NCI-H1092 treated with DMSO at 0.1 percent for 48 hours (cell line): ENCODE measurements at regions not wholly inside any gene's neighbourhood (a gene's known extent, or its start where the extent isn't known, plus 50 kb on each side); places are given as distances from the start of the nearest gene placed in this dataset.
"Not testable (repeated sequence)": the region's sequence is repeated elsewhere in the genome, so short reads cannot be mapped to it uniquely, and the experiment has no call there.

Experiments
- DNase-seq: peaks from one replicate; lab custom pipeline; 2025; lab: John Stamatoyannopoulos, UW

DNA sequence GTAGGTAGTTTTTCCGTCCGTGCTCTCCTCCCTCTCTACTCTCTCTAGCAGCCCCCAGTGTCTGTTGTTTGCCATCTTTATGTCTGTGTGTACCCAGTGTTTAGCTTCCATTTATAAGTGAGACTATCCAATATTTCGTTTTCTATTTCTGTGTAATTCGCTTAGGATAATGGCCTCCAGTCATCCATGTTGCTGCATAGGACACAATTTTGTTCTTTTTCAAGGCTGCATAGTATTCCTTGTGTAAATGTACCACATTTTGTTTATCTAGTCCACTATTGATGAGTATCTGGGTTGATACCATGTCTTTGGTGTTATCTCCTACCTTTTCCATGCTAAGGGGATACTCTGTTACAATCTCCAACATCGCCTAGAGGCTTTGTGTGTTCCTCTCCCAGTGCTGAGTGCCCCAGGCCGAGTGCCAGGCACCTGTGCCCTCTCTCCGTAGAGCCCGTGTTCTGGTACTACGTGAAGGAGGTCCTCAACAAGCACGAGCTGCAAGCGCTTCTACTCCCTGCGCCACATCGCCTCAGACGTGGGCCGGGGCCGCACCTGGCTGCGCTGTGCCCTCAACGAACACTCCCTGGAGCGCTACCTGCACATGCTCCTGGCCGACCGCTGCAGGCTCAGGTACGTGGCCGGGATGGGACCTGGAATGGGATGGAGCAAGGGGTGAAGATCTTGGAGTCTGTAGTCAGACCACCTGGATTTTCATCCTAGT, 51.0 kb downstream of the NPIPB11 start:
- DNase-seq: not testable (repeated sequence)

DNA sequence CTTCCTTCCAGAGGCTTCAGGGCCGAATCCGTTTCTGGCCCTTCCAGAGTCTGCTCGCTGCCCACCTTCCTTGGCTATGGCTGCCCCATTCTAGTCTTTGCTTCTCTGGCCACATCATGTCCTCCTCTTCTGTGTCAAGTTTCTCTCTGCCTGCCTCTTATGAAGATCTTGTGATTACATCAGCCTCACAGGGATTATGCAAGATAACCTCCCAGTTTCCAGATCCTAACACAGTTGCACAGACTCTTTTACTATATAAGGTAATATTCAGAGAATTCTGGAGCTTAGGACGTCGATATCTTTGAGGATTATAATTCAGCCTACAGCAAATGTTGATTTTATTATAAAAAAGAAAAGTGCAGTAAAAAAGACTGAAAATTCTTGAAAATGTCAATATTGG, 52.1 kb downstream of the NPIPB11 start:
- not testable (repeated sequence) for DNase-seq

DNA sequence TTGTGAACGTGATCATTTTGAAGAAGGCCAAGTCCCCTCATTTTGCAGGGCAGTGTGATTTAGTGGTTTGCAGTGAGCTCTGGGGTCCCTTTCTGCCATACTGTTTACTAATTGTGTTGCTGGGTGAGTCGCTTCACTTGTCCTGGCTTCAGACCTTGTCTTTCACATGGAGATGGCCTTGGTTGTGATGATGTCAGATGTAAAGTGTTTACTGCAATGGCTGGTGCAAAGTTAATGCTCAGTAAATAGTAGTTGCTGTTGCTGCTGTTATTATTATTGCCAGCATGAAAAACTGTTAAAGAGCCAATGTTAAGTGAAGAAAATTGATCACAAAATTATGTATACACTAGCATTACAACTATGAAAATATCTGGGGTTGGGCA, 53.9 kb downstream of the NPIPB11 start:
- DNase-seq: not testable (repeated sequence)

DNA sequence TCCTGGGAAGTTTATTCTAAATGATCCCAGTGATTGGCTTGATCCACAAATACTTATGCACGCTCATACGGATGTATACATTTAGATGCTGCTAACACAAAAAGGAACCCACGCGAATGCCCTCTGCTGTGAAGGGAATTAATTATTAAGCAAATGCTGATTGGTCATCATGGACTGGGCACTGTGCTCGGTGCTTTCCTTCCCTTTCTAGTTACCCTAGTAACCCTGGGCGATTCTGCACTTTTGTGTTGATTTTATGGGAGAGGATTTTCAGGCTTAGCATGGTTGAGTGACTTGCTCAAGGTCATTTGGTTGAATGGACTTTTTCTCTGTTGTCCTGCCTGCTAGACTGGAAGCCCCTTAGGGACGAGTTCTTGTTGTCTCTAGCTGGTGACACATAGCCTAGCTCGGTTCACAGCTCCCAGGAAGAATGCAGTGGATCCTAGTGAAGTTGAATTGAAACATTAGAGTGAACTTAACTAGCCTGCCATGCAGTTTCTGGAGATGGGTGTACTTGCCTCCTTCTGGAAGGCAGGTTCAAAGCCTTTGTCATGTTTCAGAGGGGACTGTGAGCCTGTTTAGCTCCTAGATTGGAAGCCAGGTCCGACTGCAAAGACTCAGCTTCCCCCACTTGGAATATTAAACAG, 54.4 kb downstream of the NPIPB11 start:
- DNase-seq: not testable (repeated sequence)

DNA sequence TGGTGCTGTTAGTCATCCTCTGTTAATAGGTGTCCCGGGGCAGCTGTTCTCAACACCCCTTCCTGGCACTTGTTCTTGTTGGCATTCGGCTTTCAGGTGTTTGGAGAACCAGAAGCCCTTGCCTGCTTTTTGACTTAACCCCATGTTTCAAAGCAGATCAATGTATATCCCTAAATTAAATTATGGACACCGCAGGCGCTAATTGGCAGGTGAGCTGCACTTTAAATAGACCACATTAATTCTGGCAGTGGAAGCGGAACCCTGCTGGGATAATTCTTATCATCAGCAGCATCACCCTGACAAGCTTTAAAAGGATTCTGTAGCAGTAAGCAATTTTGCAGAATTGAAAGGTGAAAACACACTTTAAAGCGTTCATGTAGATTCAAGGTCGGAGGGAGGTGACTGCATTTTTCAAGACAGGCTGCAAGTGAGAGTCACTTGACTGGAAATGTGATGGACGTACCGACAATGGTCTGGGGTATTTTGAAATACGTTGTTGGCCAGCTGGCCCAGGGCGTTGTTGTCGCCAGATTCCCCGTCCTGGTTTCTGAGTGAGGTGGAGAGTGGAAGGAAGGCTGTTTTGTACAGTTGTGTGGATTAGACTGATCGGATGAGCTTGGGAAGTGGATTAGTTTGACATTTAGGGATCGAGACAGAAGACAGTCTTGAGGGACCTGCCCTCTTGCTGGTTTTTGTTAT, 55.1 kb downstream of the NPIPB11 start:
- not testable (repeated sequence) for DNase-seq

DNA sequence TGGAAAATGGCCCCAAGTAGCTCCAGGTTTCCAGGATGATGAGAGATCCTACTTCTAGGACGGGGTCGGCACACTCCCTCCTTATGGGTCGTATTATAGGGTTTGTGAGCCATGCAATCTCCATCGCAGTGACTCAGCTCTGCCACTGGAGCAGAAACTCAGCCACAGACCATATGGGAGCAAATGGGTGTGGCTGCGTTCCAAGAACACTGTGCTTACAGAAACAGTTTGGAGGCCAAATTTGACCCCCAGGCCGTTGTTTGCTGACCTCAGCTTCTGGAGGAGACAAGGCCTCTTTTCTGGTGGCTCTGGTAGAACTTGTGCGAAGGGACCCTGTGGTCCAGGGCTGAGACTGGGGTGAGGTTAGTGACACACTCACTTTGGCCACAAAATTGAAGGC, 56.5 kb downstream of the NPIPB11 start:
- DNase-seq: not testable (repeated sequence)

DNA sequence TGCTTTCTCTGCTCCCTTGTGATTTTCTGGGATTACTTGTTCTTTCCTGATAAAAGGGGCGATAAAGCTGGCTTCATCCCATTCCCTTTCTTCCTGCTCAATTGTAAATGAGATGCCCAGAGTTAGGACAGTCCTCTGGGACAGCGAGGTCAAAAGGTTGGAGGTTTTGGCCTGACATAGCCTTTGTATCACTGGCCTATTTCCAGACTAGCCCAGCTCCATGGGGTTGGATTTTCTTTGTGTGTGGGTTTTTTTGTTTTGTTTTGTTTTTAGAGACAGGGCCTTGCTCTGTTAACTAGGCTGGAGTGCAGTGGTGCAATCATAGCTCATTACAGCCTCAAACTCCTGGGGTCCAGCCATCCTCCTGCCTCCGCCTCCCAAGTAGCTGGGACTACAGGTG, 57.8 kb downstream of the NPIPB11 start:
- DNase-seq: not testable (repeated sequence)

DNA sequence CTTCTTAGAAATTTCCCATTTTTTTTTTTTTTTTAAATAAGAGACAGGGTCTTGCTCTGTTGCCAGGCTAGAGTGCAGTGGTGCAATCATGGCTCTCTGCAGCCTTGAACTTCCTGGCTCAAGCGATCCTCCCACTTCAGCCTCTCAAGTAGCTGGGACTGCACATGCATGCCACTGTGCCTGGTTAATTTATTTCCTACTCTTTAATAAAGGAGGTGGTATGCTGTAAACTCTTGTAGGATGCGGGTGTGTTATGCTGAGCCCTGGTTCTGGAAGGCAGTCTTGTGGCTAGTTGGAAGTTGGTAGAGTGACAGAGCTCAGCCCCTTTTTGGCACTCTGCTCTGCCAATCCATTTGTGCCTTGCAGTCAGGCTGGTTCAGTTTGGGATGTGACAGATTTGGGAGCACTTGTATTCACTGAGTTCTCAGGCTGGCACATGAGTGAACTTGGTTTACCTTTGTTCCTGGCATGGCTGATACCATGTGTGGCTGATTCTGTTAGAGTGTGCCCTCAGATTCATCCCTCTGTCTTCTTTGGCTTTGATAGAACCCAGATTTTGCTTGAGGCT, 58.3 kb downstream of the NPIPB11 start:
- not testable (repeated sequence) for DNase-seq

DNA sequence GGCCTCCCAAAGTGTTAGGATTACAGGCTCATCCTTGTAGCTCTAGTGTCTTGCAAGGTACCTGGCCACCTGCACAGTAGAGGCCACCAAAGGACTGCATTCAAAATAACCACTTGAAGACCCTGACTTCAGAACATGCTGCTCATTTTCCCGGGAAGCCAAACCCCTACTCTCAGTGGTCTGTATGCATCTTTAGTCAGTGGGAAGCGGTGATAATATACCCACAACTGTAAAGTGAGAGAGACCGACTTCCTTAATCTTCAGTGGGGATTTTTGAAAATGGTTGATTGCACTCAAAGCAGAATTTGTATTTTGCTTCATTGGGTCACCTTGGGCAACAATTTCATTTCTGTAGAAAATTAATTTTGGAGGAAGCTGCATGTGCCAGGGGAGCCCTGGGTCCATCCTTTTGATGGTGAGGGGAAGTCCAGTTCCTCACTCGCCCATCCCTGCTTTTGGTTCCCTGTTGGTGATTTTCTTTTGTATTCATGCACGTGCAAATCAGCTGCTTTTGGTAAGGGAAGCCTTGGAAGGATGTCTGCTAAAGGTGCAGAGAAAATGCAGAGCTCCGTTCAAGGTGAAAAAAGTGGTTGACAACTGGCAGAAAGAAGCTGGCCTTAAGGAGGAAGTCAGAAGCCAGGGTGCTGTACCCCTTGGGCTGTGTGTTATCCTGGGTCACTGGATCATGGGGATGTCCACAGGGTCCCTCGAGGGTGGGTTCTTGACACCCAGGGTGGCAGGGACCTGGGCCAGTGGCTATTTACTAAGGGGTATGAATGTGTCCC, 59.5 kb downstream of the NPIPB11 start:
- DNase-seq: not testable (repeated sequence)

DNA sequence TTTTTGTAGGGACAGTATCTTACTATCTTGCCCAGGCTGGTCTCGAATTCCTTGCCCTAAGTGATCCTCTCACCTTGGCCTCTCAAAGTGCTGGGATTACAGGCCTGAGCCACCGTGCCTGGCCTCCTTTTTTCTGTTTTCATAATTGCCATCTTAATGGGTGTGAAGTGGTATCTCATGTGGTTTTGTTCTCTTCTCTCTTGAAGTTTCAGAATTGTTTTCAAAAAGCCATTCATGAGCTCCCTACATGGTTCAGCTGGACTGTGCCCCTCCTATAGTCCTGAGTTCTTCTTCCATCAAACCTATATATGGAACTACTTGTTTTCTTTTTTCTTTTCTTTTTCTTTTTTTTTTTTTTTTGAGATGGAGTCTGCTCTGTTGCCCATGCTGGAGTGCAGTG, 60.3 kb downstream of the NPIPB11 start:
- DNase-seq: not testable (repeated sequence)

DNA sequence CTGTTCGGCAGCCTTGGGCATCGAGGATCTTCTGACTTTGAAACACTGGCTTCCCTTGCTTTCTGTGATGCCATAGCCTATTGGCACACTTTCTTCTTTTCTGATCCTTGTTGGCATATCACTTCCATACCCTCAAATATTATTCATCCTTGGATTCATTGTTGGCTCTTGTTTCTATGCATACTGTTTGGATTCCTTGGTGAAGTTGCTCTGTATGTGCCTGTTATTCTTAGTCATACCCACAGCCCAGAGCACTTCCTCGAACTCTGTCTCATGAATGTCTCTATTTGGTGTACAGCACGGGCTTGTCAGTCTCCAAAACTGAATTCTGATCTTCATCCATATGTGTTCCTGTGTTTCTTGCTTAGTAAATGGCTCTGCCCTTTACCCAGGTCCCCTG, 63.6 kb downstream of the NPIPB11 start:
- DNase-seq: not testable (repeated sequence)

DNA sequence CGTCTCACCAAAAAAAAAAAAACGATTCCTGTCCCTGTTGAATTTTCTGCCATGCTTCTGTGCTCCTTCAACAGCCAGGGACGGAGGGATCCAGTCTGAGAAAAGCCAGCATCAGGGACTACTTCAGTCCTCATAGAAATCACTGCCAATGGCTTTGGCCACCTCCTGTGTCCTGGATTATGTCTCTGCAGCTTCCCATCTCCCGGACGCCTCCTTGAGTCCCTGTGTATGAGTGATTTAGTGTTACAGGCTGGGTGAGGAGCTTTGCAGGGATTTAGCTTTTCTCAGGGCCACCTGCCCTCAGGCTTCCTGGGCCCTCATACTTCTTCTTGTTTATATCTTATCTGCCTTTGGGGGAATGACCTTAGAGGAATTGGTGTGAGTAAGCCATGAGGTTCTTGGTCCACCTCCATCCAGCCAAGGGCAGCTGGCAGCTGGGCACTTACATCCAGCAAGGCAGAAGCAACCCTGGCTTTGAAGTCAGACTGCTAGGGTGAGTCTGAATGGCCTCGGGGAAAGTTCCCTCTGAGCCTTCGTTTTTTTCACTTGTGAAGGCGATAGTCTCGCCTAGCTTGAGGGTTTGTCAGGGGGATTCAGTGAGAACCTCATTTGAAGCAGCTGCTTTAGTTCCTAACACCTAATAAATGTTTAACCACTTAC, 65.6 kb downstream of the NPIPB11 start:
- DNase-seq: not testable (repeated sequence)

DNA sequence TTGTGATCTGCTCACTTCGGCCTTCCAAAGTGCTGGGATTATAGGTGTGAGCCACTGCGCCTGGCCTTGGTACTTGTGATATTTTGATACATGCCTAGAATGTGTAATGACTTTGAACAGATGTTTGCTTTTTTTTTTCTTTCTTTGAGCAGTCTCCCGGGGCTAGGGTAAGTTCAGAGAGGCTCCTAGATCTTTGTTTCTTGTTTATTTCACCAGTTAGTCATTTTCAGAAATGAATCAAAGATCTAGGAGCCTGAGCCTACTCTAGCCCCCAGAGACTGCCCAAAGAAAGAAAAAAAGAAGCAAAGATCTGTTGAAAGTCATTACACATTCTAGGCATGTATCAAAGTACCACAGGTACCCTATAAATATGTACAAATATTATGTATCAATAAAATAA, 66.3 kb downstream of the NPIPB11 start:
- not testable (repeated sequence) for DNase-seq

DNA sequence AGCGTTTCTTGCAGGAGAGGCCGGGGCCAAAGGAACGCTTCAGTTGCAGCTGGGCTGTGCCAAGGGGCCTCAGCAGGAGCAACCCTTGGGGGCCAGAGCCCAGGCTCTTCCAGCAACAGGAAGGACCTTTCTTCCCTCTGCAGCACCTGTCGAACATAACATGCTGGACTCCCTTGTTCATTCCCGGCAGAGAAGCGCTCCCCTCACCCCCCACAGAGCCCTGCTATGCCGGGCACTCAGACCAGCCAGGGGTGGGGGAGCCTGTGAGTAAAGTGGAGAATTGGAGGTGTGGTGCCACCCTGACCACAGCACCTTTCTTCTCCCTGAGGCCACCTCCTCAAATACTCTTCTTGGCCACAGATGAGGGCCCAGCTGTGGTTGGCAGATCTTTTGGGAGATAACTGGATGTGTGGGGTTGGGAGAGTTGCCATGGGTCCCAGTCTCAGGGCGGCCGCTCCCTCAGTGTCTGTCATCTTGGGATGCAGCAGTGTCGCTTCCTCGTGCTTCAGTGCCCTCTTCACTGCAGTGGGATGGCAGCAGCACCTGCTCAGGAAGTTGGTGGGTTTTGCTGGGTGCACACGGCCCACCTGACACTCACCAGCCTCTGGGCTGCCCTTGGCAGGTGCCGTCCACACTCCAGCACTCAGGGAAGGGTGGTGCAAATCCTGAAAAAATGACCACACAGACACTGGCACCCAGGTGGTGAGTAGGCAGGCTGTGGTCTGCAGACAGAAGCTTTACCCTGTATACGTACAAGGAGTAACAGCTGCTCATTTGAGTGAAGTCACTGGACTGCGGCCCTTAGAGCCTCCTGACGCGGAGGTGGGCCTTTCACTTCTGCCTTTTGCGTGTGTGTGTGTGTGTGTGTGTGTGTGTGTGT, 67.5 kb downstream of the NPIPB11 start:
- not testable (repeated sequence) for DNase-seq

DNA sequence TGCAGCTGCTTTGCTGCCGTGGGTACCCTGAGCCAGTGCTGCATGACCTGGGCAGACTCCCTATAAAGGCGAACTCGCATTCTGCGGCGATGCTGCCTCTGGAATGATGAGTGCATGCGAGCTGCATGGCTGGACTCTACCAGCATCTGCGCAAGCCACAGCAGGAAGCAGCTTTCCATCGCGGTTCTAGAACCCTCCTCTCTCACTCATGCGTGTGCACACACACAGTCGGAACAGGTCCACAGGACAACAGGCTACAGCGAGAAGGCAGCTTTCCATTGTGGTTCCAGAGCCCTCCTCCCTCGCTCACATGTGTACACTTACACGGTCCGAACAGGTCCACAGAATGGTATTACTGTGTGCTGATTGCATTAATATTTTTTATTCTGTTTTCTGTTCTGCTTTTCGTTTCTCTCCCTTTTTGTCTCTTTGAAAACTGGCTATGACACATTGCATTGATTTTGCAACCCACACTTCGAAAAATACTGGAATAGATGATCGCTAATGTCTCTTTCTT, 69.1 kb downstream of the NPIPB11 start:
- not testable (repeated sequence) for DNase-seq

DNA sequence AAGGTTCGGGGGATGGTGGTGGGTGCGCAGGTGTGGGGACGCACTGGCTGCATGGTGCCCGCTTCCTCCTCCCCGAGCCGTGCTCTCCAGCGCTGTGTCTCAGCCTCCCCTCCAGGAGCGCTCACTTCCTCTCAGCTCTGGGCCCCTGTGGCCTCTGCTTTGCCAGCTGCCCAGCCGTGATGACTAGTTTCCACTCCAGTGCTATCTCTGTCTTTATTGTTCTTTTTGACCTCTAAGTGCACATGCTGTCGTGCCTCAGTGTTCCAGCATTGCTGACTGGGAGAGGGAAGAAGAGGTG, 71.0 kb downstream of the NPIPB11 start:
- DNase-seq: not testable (repeated sequence)

DNA sequence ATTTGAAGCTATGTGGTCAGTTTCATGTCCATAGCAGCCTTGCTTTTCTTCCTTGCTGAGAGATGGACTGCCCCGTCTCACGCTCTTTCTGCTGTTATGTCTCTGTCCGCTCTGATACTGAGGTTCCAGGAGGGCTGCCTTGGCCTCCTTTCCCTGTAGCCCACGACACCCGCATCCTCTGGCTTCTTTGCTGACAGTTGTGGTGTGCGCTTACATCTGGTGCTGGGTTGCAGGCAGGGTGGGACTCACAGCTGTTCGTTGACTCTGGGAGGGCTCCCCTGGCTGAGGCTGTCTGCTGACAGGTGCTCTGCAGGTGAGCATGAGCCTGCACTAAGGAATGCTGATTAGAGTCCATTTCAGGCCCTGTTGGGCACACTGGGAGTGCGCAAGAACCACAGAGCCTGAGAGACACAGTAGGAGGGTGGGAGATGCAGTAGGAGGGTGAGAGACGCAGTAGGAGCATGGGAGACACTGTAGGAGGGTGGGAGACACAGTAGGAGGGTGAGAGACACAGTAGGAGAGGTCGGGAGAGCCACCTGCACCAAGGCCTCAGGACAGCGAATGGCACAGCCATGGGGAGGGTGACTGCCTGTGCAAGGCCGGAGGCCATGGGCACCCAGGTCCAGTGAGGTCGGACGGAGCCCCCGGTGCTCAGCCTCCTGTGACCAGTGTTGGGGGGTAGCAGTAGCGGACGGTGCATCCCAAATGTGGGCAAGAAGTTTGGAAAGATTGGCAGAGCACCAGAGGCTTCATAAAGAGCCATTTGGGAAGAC, 71.5 kb downstream of the NPIPB11 start:
- DNase-seq: not testable (repeated sequence)

DNA sequence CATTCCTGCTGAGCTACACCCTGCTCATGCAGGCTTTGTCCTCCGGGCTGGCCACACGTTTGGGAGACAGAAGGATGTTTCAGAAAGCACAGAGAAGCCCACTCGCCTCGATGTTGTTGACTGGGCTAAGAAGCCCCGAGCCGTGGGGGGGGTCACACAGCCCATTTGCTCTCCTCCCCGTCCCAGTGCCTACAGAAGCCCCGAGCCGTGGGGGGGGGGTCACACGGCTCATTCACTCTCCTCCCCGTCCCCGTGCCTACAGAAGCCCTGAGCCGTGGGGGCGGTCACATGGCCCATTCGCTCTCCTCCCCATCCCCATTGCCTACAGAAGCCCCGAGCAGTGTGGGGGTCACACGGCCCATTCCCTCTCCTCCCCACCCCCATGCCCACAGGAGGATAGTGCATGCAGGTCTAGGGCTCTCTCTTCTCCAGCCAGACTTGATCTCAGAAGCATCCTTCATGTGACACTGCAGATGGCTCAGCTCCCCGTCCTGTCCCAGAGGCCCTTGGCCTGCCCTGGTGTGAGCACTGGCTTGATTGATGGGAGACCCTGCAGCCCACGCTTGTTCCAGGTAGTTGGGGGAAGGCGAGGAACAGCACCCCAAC, 72.9 kb downstream of the NPIPB11 start:
- not testable (repeated sequence) for DNase-seq

DNA sequence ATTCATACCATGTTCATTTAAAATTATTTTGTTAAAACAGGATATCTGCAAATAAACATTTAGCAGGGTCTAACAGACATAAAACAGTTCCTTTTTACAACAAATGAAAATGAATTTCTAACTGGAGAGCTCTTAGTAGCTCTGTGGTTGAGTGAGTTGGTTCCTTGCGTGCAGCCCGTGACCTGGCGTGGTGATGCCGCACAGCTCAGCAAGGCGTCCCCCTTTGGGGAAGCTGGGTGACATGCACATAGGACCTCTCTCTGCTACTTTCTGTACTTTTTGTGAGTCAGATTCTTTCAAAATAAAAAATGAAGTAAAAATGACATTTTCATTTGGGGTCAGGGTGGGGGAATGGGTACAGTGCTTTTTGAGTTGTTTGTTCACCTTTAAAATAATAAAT, 75.9 kb downstream of the NPIPB11 start:
- DNase-seq: not testable (repeated sequence)
